K562 (cell line): ENCODE measurements at regions not wholly inside any gene's neighbourhood (a gene's known extent, or its start where the extent isn't known, plus 50 kb on each side); places are given as distances from the start of the nearest gene placed in this dataset.

Experiments used
- DPF2 ChIP-seq: fragments of 450-650 bp; IDR thresholded peaks from 2 replicates; pipeline ENCODE4 v1.6.1; 2016
- EP300 ChIP-seq: IDR thresholded peaks from 2 replicates; pipeline ENCODE4 v1.6.1; 2012; ENCODE audit warnings: low read length, improper control_type of control experiment
- GATAD2B ChIP-seq: fragments of 450-650 bp; IDR thresholded peaks from 2 replicates; pipeline ENCODE4 v1.6.1; 2017; ENCODE audit warnings: mild to moderate bottlenecking, borderline replicate concordance
- HCFC1 ChIP-seq: IDR thresholded peaks from 2 replicates; pipeline ENCODE4 v1.6.1; 2012; ENCODE audit warnings: low read depth, low read length, improper control_type of control experiment
- LEF1 ChIP-seq: fragments of 450-650 bp; IDR thresholded peaks from 2 replicates; pipeline ENCODE4 v1.6.1; 2016; ENCODE audit warnings: mild to moderate bottlenecking
- PHF21A ChIP-seq: fragments of 450-650 bp; IDR thresholded peaks from 2 replicates; pipeline ENCODE4 v1.6.1; 2017; ENCODE audit warnings: low read depth, borderline replicate concordance
- PKNOX1 ChIP-seq: fragments of 450-650 bp; IDR thresholded peaks from 2 replicates; pipeline ENCODE4 v1.6.1; 2016
- RBBP5 ChIP-seq: fragments of 200-600 bp; sonication (generic); IDR thresholded peaks from 2 replicates; pipeline ENCODE4 v1.6.1; 2012; ENCODE audit warnings: borderline replicate concordance, mild to moderate bottlenecking, low read length, control low read depth, inconsistent platforms; ENCODE audit not compliant: insufficient read depth, poor library complexity, severe bottlenecking
- SMARCA4 ChIP-seq: fragments of 450-650 bp; IDR thresholded peaks from 2 replicates; pipeline ENCODE4 v1.6.1; 2016
- SREBF2 ChIP-seq: sonication (generic); formaldehyde crosslinking; IDR thresholded peaks from 2 replicates; pipeline ENCODE4 v1.4.0; 2020; ENCODE audit warnings: mild to moderate bottlenecking, missing genetic modification reagents
- TSHZ1 ChIP-seq: fragments of 250-450 bp; sonication (Bioruptor Pico); IDR thresholded peaks from 2 replicates; pipeline ENCODE4 v1.4.0; 2020; ENCODE audit warnings: mild to moderate bottlenecking, moderate library complexity
- ZBTB40 ChIP-seq, 2 experiments: fragments of 450-650 bp in 1 of 2; sonication (generic) in 1 of 2; formaldehyde crosslinking in 1 of 2; IDR thresholded peaks; 2 replicates each; pipeline versions ENCODE4 v1.7.1 to v1.9.0; 2016 to 2022; ENCODE audit warnings: inconsistent platforms in 1 of 2, mild to moderate bottlenecking in 1 of 2, missing genetic modification reagents in 1 of 2
- ZBTB7A ChIP-seq: IDR thresholded peaks from 2 replicates; pipeline ENCODE4 v1.6.1; 2011; ENCODE audit warnings: low read depth, mild to moderate bottlenecking, low read length, moderate library complexity, borderline replicate concordance; ENCODE audit not compliant: control insufficient read depth
- ZNF311 ChIP-seq: fragments of 250-450 bp; sonication (Bioruptor Pico); IDR thresholded peaks from 2 replicates; pipeline ENCODE4 v1.4.0; 2020; ENCODE audit warnings: mild to moderate bottlenecking, moderate library complexity
- ZSCAN29 ChIP-seq: fragments of 450-650 bp; IDR thresholded peaks from 2 replicates; pipeline ENCODE4 v1.6.1; 2017

- 0 out of 2 replicates have a peak, but pooled peaks have one; percentile 24 for TF ChIP-seq ZBTB40 (IDR thresholded peaks at IDR 0.05)
- TF ChIP-seq ZBTB40 (CRISPR knock-in tag; IDR thresholded peaks at IDR 0.05) = no peak
- 0 out of 2 replicates have a peak, but pooled peaks have one; percentile 17 for TF ChIP-seq TSHZ1 (CRISPR knock-in tag)
- no peak for TF ChIP-seq GATAD2B
- peak; percentile 25; the same call in 1 of the 2 replicates for TF ChIP-seq SMARCA4
- peak; percentile 69 for TF ChIP-seq PKNOX1
- 0 out of 2 replicates have a peak, but pooled peaks have one; percentile 17 for TF ChIP-seq DPF2
- no peak for TF ChIP-seq EP300
- no peak for TF ChIP-seq ZSCAN29
- no peak for TF ChIP-seq PHF21A
- no peak for TF ChIP-seq SREBF2 (CRISPR knock-in tag)
- TF ChIP-seq ZBTB7A = peak; percentile 66; the same call in 1 of the 2 replicates
- TF ChIP-seq ZNF311 (CRISPR knock-in tag) = no peak
- no peak for TF ChIP-seq HCFC1
- no peak for TF ChIP-seq RBBP5
- TF ChIP-seq LEF1 = peak; percentile 51; the same call in 1 of the 2 replicates
These were observed 169.2 kb downstream of the OR2B2 start (continued) for GRCh38 chr6:27742833-27743573.
